GM12874 (cell line): ENCODE measurements at regions not wholly inside any gene's neighbourhood (a gene's known extent, or its start where the extent isn't known, plus 50 kb on each side); places are given as distances from the start of the nearest gene placed in this dataset.

Experiments
- TF ChIP-seq, protein P1 (sequence below): IDR thresholded peaks from 2 replicates; pipeline ENCODE4 v1.5.1; 2011; ENCODE audit warnings: low read depth, mild to moderate bottlenecking, control low read depth, low read length, moderate library complexity; ENCODE audit not compliant: insufficient read depth

GRCh38 chr7:21106296-21106732 lies 319.6 kb upstream of the SP8 start:
- TF ChIP-seq, protein P1, sequence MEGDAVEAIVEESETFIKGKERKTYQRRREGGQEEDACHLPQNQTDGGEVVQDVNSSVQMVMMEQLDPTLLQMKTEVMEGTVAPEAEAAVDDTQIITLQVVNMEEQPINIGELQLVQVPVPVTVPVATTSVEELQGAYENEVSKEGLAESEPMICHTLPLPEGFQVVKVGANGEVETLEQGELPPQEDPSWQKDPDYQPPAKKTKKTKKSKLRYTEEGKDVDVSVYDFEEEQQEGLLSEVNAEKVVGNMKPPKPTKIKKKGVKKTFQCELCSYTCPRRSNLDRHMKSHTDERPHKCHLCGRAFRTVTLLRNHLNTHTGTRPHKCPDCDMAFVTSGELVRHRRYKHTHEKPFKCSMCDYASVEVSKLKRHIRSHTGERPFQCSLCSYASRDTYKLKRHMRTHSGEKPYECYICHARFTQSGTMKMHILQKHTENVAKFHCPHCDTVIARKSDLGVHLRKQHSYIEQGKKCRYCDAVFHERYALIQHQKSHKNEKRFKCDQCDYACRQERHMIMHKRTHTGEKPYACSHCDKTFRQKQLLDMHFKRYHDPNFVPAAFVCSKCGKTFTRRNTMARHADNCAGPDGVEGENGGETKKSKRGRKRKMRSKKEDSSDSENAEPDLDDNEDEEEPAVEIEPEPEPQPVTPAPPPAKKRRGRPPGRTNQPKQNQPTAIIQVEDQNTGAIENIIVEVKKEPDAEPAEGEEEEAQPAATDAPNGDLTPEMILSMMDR, result no peak

DNA sequence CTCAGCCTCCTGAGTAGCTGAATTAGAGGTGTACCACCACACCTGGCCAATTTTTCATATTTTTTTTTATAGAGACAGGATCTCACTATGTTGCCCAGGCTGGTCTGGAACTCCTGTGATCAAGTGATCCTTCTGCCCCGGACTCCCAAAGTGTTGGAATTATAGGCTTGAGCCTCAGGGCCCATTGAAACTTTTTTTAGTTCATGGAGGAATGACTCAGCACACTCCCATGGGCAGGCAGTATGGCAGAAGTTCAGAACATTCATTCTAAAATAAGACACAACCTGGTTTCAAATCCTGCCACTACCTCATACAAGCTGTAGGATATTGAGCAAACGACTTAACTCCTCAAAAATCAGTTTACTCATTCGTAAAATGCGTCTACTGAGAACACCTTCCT lies 320.4 kb upstream of the SP8 start:
- TF ChIP-seq, protein P1, result no peak

GRCh38 chr7:21108182-21108581 lies 319.7 kb upstream of the SP4 start:
- TF ChIP-seq, protein P1, result no peak

- TF ChIP-seq, protein P1, result no peak
These were observed 314.1 kb upstream of the SP4 start for GRCh38 chr7:21113609-21114415.

- TF ChIP-seq, protein P1, result no peak
These were observed 304.3 kb upstream of the SP4 start for GRCh38 chr7:21123586-21123985.

DNA sequence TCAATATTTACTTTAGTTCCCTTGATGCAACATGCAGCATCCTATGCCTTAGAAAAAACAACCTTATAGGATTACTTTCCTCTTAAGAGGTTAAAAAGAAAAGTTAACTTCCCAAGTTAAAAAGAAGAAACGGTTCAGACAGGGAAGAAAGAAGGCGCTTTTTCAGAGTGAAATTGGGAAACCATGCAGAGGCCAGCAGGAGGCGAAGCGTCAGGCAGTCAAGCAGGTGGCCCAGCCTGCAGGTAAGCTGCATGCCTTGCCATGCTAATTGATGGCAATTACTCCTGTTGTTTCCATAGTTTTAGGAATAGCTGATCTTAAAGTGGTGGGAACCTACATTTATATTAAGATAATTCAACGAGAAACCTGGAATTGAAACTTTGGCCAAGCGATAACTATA lies 302.6 kb upstream of the SP4 start:
- TF ChIP-seq, protein P1, result no peak

GRCh38 chr7:21128062-21128817 lies 299.6 kb upstream of the SP4 start:
- TF ChIP-seq, protein P1, result no peak
